Endothelial cell of umbilical vein (primary cell): ENCODE measurements at regions not wholly inside any gene's neighbourhood (a gene's known extent, or its start where the extent isn't known, plus 50 kb on each side); places are given as distances from the start of the nearest gene placed in this dataset.

Experiments used
- BruUV-seq: library from RNA; stranded (reverse); fragments of 400-500 nt; replicated peaks from 2 replicates; lab custom pipeline; 2021; lab: Mats Ljungman, UMichigan
- CTCF ChIA-PET: fragments of 300-600, 350-600 bp; sonication (Branson Sonifier 250); formaldehyde crosslinking; loops from one replicate; lab custom pipeline; 2021; ENCODE audit warnings: antibody characterized with exemption, inconsistent platforms; lab: Charles Lee
- POLR2A ChIA-PET: fragments of 300-600, 350-600 bp; sonication (Branson Sonifier 250); formaldehyde crosslinking; loops from one replicate; lab custom pipeline; 2021; ENCODE audit warnings: antibody characterized with exemption, inconsistent platforms; lab: Charles Lee
- DNase-seq: peaks from one replicate; pipeline ENCODE4 v3.0.0-alpha.2; 2011; ENCODE audit warnings: low read depth, low spot score
- FAIRE-seq: peaks from 2 replicates; lab custom pipeline; 2011; peaks lifted over from hg19 to GRCh38; lab: Jason Lieb, UNC
- H2AFZ ChIP-seq: 2 replicates; pipeline ENCODE4 v1.6.0; 2012; ENCODE audit warnings: low read depth, low read length, control low read depth, inconsistent platforms
- H3K27ac ChIP-seq: 2 replicates; pipeline ENCODE4 v1.5.1; 2011; ENCODE audit warnings: low read depth, mild to moderate bottlenecking, control low read depth, low read length, moderate library complexity; ENCODE audit not compliant: insufficient read depth
- H3K27me3 ChIP-seq, 2 experiments: 2 replicates each; pipeline versions ENCODE4 v1.6.0 to v1.6.1; 2011; ENCODE audit warnings: low read length in 2 of 2, mixed read lengths in 1 of 2; ENCODE audit not compliant: control insufficient read depth in 2 of 2, insufficient read depth in 2 of 2
- H3K36me3 ChIP-seq, 2 experiments: 2 replicates in 1 of 2; 3 replicates in 1 of 2; pipeline ENCODE4 v1.5.1; 2011; ENCODE audit warnings: low read length in 2 of 2, mild to moderate bottlenecking in 1 of 2, moderate library complexity in 1 of 2; ENCODE audit not compliant: control insufficient read depth in 2 of 2, insufficient read depth in 2 of 2; ENCODE audit errors: extremely low read depth in 1 of 2
- H3K4me1 ChIP-seq: 3 replicates; pipeline ENCODE4 v1.5.1; 2011; ENCODE audit warnings: mild to moderate bottlenecking, low read length; ENCODE audit not compliant: control insufficient read depth, insufficient read depth; ENCODE audit errors: extremely low read depth
- H3K4me2 ChIP-seq: 2 replicates; pipeline ENCODE4 v1.6.1; 2011; ENCODE audit warnings: low read length, control low read depth, mixed read lengths; ENCODE audit not compliant: insufficient read depth
- H3K4me3 ChIP-seq, 3 experiments: fragments of 200-600 bp in 1 of 3; sonication (generic), shearing (Covaris generic) in 1 of 3; replicated peaks in 1 of 3; 2 replicates each; pipeline ENCODE4 v1.5.1; 2011 to 2016; ENCODE audit warnings: control low read depth in 3 of 3, low read length in 3 of 3, mild to moderate bottlenecking in 2 of 3, inconsistent platforms in 1 of 3, low read depth in 1 of 3, moderate library complexity in 1 of 3; ENCODE audit not compliant: insufficient read depth in 1 of 3
- H3K79me2 ChIP-seq: 2 replicates; pipeline ENCODE4 v1.6.0; 2012; ENCODE audit warnings: low read length, inconsistent platforms; ENCODE audit not compliant: control insufficient read depth, insufficient read depth
- H3K9ac ChIP-seq: replicated peaks from 2 replicates; pipeline ENCODE3; 2011; ENCODE audit warnings: low read length, control low read depth; ENCODE audit not compliant: insufficient read depth; ENCODE audit errors: extremely low read depth
- H3K9me1 ChIP-seq: replicated peaks from 3 replicates; pipeline ENCODE4 v1.6.0; 2011; ENCODE audit warnings: mild to moderate bottlenecking, low read length; ENCODE audit not compliant: control insufficient read depth, insufficient read depth; ENCODE audit errors: extremely low read depth
- H3K9me3 ChIP-seq: replicated peaks from 2 replicates; pipeline ENCODE4 v1.5.1; 2012; ENCODE audit warnings: low read length, inconsistent platforms; ENCODE audit not compliant: control insufficient read depth, insufficient read depth
- H4K20me1 ChIP-seq: replicated peaks from 2 replicates; pipeline ENCODE3; 2011; ENCODE audit warnings: mild to moderate bottlenecking, low read length; ENCODE audit not compliant: control insufficient read depth, insufficient read depth; ENCODE audit errors: extremely low read depth
- CTCF ChIP-seq, 2 donors: IDR thresholded peaks; 1 replicate in 1 of 2; 2 replicates in 1 of 2; pipeline ENCODE4 v1.5.1; 2011; ENCODE audit warnings: low read length in 2 of 2, mild to moderate bottlenecking in 2 of 2, moderate library complexity in 2 of 2, control low read depth in 1 of 2, inconsistent platforms in 1 of 2, low read depth in 1 of 2; ENCODE audit not compliant: insufficient read depth in 1 of 2; ENCODE audit errors: extremely low read depth in 1 of 2
- EZH2 ChIP-seq: IDR thresholded peaks from 2 replicates; pipeline ENCODE4 v1.6.1; 2012; ENCODE audit warnings: borderline replicate concordance, low read depth, mild to moderate bottlenecking, moderate library complexity, low read length, inconsistent platforms; ENCODE audit not compliant: severe bottlenecking
- FOS ChIP-seq: IDR thresholded peaks from 2 replicates; pipeline ENCODE4 v1.6.1; 2011; ENCODE audit warnings: mild to moderate bottlenecking, low read length, moderate library complexity, borderline replicate concordance; ENCODE audit not compliant: insufficient read depth
- MAX ChIP-seq: IDR thresholded peaks from 2 replicates; pipeline ENCODE4 v1.6.1; 2011; ENCODE audit not compliant: insufficient read depth, insufficient read length
- dilution Hi-C: fragments of 300-500 bp; cut with MboI; formaldehyde crosslinking; loops from one replicate; pipeline ENCODE4 v1.15.0; 2019; ENCODE audit warnings: low sequenced_read_pairs; ENCODE audit not compliant: extremely low pct_ligation_motif_present
- intact Hi-C: fragments of 100-400 bp; cut with micrococcal nuclease; formaldehyde crosslinking; loops from one replicate; pipeline ENCODE4 v1.10.0; 2022

GRCh38 chr2:62307469-62308389 lies 111.8 kb downstream of the B3GNT2 start:
- Histone ChIP-seq H3K27me3 (no peaks in the 10 kb centered on the region), H3K4me1 (peaks cover 47% of the 10 kb centered on the region), H3K4me3 (no peak overlapping the region), H3K9me1 (no peaks in the 10 kb centered on the region), H3K4me2 (peak overlapping the region; percentile 55), H3K9ac (peak overlapping the region; percentile 53), H2AFZ (peak overlapping the region; percentile 74), H3K9me3 (no peaks in the 10 kb centered on the region), H3K79me2 (no peaks in the 10 kb centered on the region), H3K36me3 (no peaks in the 10 kb centered on the region), H4K20me1 (no peaks in the 10 kb centered on the region), H3K27ac (peak overlapping the region; percentile 82)
- FAIRE-seq = no peak
- POLR2A ChIA-PET = no interaction called here
- CTCF ChIA-PET = interaction anchor here (1.4 kb wide), 1 partner anchor 314 kb away, joined by 3 read pairs; no protein-coding TSS in a partner anchor
- TF ChIP-seq EZH2 = no peak
- DNase-seq = no peak
- intact Hi-C loops (loop anchor here (5.0 to 10.0 kb wide), 3 partner anchors 90 to 397 kb away; partner anchors contain the start of gene EHBP1), dilution Hi-C loops (no loop called here)
- BruUV-seq = no TSS peak

- peak overlapping the region; percentile 82 for H3K27ac ChIP-seq
- no peaks in the 10 kb centered on the region for H3K27me3 ChIP-seq
- intact Hi-C loops (loop anchor here (5.0 to 10.0 kb wide), 3 partner anchors 90 to 398 kb away; partner anchors contain the start of gene EHBP1), dilution Hi-C loops (no loop called here)
- H3K4me3 ChIP-seq = no peak overlapping the region
- peaks cover 47% of the 10 kb centered on the region for H3K4me1 ChIP-seq
- no peaks in the 10 kb centered on the region for H3K9me1 ChIP-seq
- BruUV-seq = no TSS peak
- H3K9me3 ChIP-seq = no peaks in the 10 kb centered on the region
- TF ChIP-seq MAX = no peak
- peak; percentile 43 for TF ChIP-seq FOS
- TF ChIP-seq CTCF (IDR thresholded peaks at IDR 0.05; ENCODE audit: extremely low read depth in 1 of 2, insufficient read depth in 1 of 2, low read depth in 1 of 2, low read length in 2 of 2) = no peak
- ChIA-PET POLR2A (no interaction called here), CTCF (interaction anchor here (1.0 to 1.4 kb wide), 2 partner anchors 9 to 314 kb away, joined by 3 read pairs; no protein-coding TSS in a partner anchor)
- DNase-seq (peak; percentile 89), FAIRE-seq (peak; percentile 82)
- H2AFZ ChIP-seq = peak overlapping the region; percentile 74
- H3K4me2 ChIP-seq = peak overlapping the region; percentile 55
- H3K9ac ChIP-seq = peak overlapping the region; percentile 53
- no peaks in the 10 kb centered on the region for H3K79me2 ChIP-seq
- no peaks in the 10 kb centered on the region for H3K36me3 ChIP-seq
- H4K20me1 ChIP-seq = no peaks in the 10 kb centered on the region
Measured at GRCh38 chr2:62306751-62307468, 111.0 kb downstream of the B3GNT2 start.
